ENCODE measurements at regions not wholly inside any gene's neighbourhood (a gene's known extent, or its start where the extent isn't known, plus 50 kb on each side); places are given as distances from the start of the nearest gene placed in this dataset.

- WGBS: 86% methylated on average over 6 of the region's 6 CpGs
- Histone ChIP-seq H3K4me3 (no peak overlapping the region), H3K36me3 (no peaks in the 10 kb centered on the region), H3K27me3 (no peaks in the 10 kb centered on the region), H3K27ac (replicated peaks in 1 of 4) (no peak overlapping the region), H3K4me1 (peaks cover 0 to 5% (median 0%) of the 10 kb centered on the region in 4 donors), H3K9me3 (no peaks in the 10 kb centered on the region)
- TF ChIP-seq CTCF (IDR thresholded peaks at IDR 0.05): no peak
- no peak for TF ChIP-seq POLR2AphosphoS5 (IDR thresholded peaks at IDR 0.05)
- no peak for TF ChIP-seq POLR2A (IDR thresholded peaks at IDR 0.05; ENCODE audit: low read depth)
- TF ChIP-seq EP300 (IDR thresholded peaks at IDR 0.05): no peak
- intact Hi-C loops (cut with DNase I): no loop called here
- DNase-seq (ENCODE audit: extremely low spot score): no peak
These were observed 583.3 kb upstream of the TENM3 start for GRCh38 chr4:181659876-181660275.

GRCh38 chr4:181661090-181661489 is 582.1 kb upstream of the TENM3 start:
- Histone ChIP-seq H3K27me3 (no peaks in the 10 kb centered on the region), H3K27ac (replicated peaks in 1 of 4) (no peak overlapping the region), H3K9me3 (no peaks in the 10 kb centered on the region), H3K36me3 (no peaks in the 10 kb centered on the region), H3K4me3 (no peak overlapping the region), H3K4me1 (peaks cover 0 to 5% (median 0%) of the 10 kb centered on the region in 4 donors)
- TF ChIP-seq EP300 (IDR thresholded peaks at IDR 0.05) (no peak), POLR2A (IDR thresholded peaks at IDR 0.05; ENCODE audit: low read depth) (no peak), CTCF (IDR thresholded peaks at IDR 0.05) (no peak), POLR2AphosphoS5 (IDR thresholded peaks at IDR 0.05) (no peak)
- intact Hi-C loops (cut with DNase I): no loop called here
- no peak for DNase-seq (ENCODE audit: extremely low spot score)
- WGBS: 79% methylated on average over 4 of the region's 4 CpGs

- Histone ChIP-seq H3K4me3 (no peak overlapping the region), H3K27me3 (no peaks in the 10 kb centered on the region), H3K9me3 (no peaks in the 10 kb centered on the region), H3K4me1 (peaks cover 0 to 5% (median 0%) of the 10 kb centered on the region in 4 donors), H3K27ac (replicated peaks in 1 of 4) (no peak overlapping the region), H3K36me3 (no peaks in the 10 kb centered on the region)
- TF ChIP-seq POLR2AphosphoS5 (IDR thresholded peaks at IDR 0.05) (no peak), CTCF (IDR thresholded peaks at IDR 0.05) (no peak), EP300 (IDR thresholded peaks at IDR 0.05) (no peak), POLR2A (IDR thresholded peaks at IDR 0.05; ENCODE audit: low read depth) (no peak)
- WGBS: 33% methylated on average over 2 of the region's 2 CpGs
- no peak for DNase-seq (ENCODE audit: extremely low spot score)
- intact Hi-C loops (cut with DNase I): no loop called here
These were observed 581.3 kb upstream of the TENM3 start for GRCh38 chr4:181661923-181662322.

- WGBS: 32% methylated on average over 3 of the region's 3 CpGs
- intact Hi-C loops (cut with DNase I): no loop called here
- Histone ChIP-seq H3K36me3 (no peaks in the 10 kb centered on the region), H3K27me3 (no peaks in the 10 kb centered on the region), H3K27ac (replicated peaks in 1 of 4) (no peak overlapping the region), H3K4me1 (peaks cover 0 to 5% (median 0%) of the 10 kb centered on the region in 4 donors), H3K4me3 (no peak overlapping the region), H3K9me3 (no peaks in the 10 kb centered on the region)
- TF ChIP-seq POLR2AphosphoS5 (IDR thresholded peaks at IDR 0.05) (no peak), EP300 (IDR thresholded peaks at IDR 0.05) (no peak)
- no peak for DNase-seq (ENCODE audit: extremely low spot score)
These were observed 580.8 kb upstream of the TENM3 start for GRCh38 chr4:181662383-181662782.

GRCh38 chr4:181670506-181670905 is 572.7 kb upstream of the TENM3 start:
- intact Hi-C loops (cut with DNase I): no loop called here
- no peaks in the 10 kb centered on the region for H3K9me3 ChIP-seq
- no peak overlapping the region for H3K4me3 ChIP-seq
- TF ChIP-seq POLR2AphosphoS5 (IDR thresholded peaks at IDR 0.05) (no peak), CTCF (IDR thresholded peaks at IDR 0.05) (no peak)
- no peak for DNase-seq (ENCODE audit: extremely low spot score)
- no peaks in the 10 kb centered on the region for H3K4me1 ChIP-seq
- no peak overlapping the region for H3K27ac ChIP-seq (replicated peaks in 1 of 4)
- H3K36me3 ChIP-seq: no peaks in the 10 kb centered on the region
- no peaks in the 10 kb centered on the region for H3K27me3 ChIP-seq
- WGBS: 50% methylated on average over 2 of the region's 2 CpGs

All from esophagus muscularis mucosa (tissue), 4 donors.